ENCODE measurements at regions not wholly inside any gene's neighbourhood (a gene's known extent, or its start where the extent isn't known, plus 50 kb on each side); places are given as distances from the start of the nearest gene placed in this dataset.
A peak's percentile ranks its signal among the peaks of the same experiment; 100 is the strongest.
"Not testable (repeated sequence)": the region's sequence is repeated elsewhere in the genome, so short reads cannot be mapped to it uniquely, and the experiment has no call there.

GRCh38 chr3:157920822-157921700, 185.2 kb downstream of the SHOX2 start:
- DNase-seq: peak; percentile 99

- no peak for DNase-seq
Measured at GRCh38 chr3:157919319-157919887, 186.8 kb downstream of the SHOX2 start.

GRCh38 chr3:157918402-157918801, 187.8 kb downstream of the SHOX2 start:
- no peak for DNase-seq

- DNase-seq: no peak
Measured at GRCh38 chr3:157916672-157917071, 189.5 kb downstream of the SHOX2 start.

GRCh38 chr3:157914882-157915281, 191.3 kb downstream of the SHOX2 start:
- DNase-seq: no peak

GRCh38 chr3:157913741-157914150, 192.5 kb downstream of the SHOX2 start:
- DNase-seq: no peak

- DNase-seq: no peak
Measured at GRCh38 chr3:157912514-157913451, 193.4 kb downstream of the SHOX2 start.

- DNase-seq: no peak
Measured at GRCh38 chr3:157906627-157907026, 199.6 kb downstream of the SHOX2 start.

- no peak for DNase-seq
Measured at GRCh38 chr3:157905885-157906284, 200.3 kb downstream of the SHOX2 start.

GRCh38 chr3:157902680-157903079, 203.5 kb downstream of the SHOX2 start:
- DNase-seq: not testable (repeated sequence)

- DNase-seq: no peak
Measured at GRCh38 chr3:157888040-157888439, 218.2 kb downstream of the SHOX2 start.

GRCh38 chr3:157876556-157876955, 229.7 kb downstream of the SHOX2 start:
- no peak for DNase-seq

- DNase-seq: no peak
Measured at GRCh38 chr3:157872902-157873301, 233.3 kb downstream of the SHOX2 start.

GRCh38 chr3:157871838-157872460, 234.3 kb downstream of the SHOX2 start:
- no peak for DNase-seq

- no peak for DNase-seq
Measured at GRCh38 chr3:157871248-157871647, 235.0 kb downstream of the SHOX2 start.

- DNase-seq: no peak
Measured at GRCh38 chr3:157868946-157869345, 237.3 kb downstream of the SHOX2 start.

- no peak for DNase-seq
Measured at GRCh38 chr3:157868196-157868595, 238.0 kb downstream of the SHOX2 start.

GRCh38 chr3:157865352-157866000, 240.7 kb downstream of the SHOX2 start:
- peak; percentile 51 for DNase-seq

- no peak for DNase-seq
Measured at GRCh38 chr3:157861076-157861765, 245.0 kb downstream of the SHOX2 start.

- DNase-seq: no peak
Measured at GRCh38 chr3:157859541-157859940, 246.7 kb downstream of the SHOX2 start.

GRCh38 chr3:157858821-157859220, 247.4 kb downstream of the SHOX2 start:
- no peak for DNase-seq

GRCh38 chr3:157857440-157857839, 248.8 kb downstream of the SHOX2 start:
- no peak for DNase-seq

Data from COR-L47 (cell line).